Activated CD4-positive, alpha-beta memory T cell treated with anti-CD3 and anti-CD28 coated beads for 36 hours (primary cell): ENCODE measurements at regions not wholly inside any gene's neighbourhood (a gene's known extent, or its start where the extent isn't known, plus 50 kb on each side); places are given as distances from the start of the nearest gene placed in this dataset.

Experiments
- CTCF ChIA-PET: fragments of 350-600 bp; sonication (Branson Sonifier 250); formaldehyde crosslinking; loops from one replicate; lab custom pipeline; 2021; ENCODE audit warnings: antibody characterized with exemption, inconsistent platforms; lab: Charles Lee
- POLR2A ChIA-PET: fragments of 350-600 bp; sonication (Branson Sonifier 250); formaldehyde crosslinking; loops from one replicate; lab custom pipeline; 2021; ENCODE audit warnings: antibody characterized with exemption; lab: Charles Lee
- DNase-seq: peaks from one replicate; pipeline ENCODE4 v3.0.0-alpha.2; 2020
- H3K27ac Mint-ChIP-seq: one replicate; pipeline ENCODE4 v1.8.0; 2021; ENCODE audit warnings: mixed read lengths
- H3K27me3 Mint-ChIP-seq: one replicate; pipeline ENCODE4 v1.8.0; 2021; ENCODE audit warnings: mixed read lengths
- H3K36me3 Mint-ChIP-seq: one replicate; pipeline ENCODE4 v1.8.0; 2021; ENCODE audit warnings: mixed read lengths
- H3K4me1 Mint-ChIP-seq: one replicate; pipeline ENCODE4 v1.8.0; 2021; ENCODE audit warnings: low read depth, mixed read lengths
- H3K4me3 Mint-ChIP-seq: one replicate; pipeline ENCODE4 v1.8.0; 2021; ENCODE audit warnings: mild to moderate bottlenecking, mixed read lengths
- H3K9me3 Mint-ChIP-seq: one replicate; pipeline ENCODE4 v1.8.0; 2021; ENCODE audit warnings: mixed read lengths
- intact Hi-C: fragments of 100-400 bp; cut with micrococcal nuclease; formaldehyde crosslinking; loops from one replicate; pipeline ENCODE4 v1.15.1; 2023

DNA sequence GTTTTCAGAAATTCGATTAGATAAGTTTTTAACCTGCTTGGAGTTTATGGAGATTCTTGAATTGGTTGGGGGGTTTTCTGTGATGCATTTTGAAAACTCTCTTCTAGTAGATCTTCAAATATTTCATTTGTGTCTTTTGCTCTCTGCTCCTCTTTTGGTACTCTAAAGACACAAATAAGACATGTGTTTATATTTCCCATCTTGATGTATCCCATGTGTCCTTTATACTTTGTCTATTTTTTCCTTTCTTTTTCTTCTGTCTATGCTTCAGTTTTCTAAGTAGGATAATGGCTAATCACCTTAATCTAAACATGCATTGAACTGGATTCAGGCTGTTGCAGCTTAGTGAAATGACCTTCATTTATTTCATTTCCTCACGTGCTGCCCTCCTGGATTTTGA lies 63.8 kb upstream of the C1orf87 start:
- Mint-ChIP-seq H3K9me3 (no peaks in the 10 kb centered on the region), H3K27ac (no peak overlapping the region), H3K27me3 (peaks cover 1% of the 10 kb centered on the region), H3K36me3 (no peaks in the 10 kb centered on the region), H3K4me3 (no peak overlapping the region), H3K4me1 (peaks cover 3% of the 10 kb centered on the region)
- DNase-seq: no peak
- CTCF ChIA-PET: no interaction called here
- intact Hi-C loops: no loop called here
- POLR2A ChIA-PET: no interaction called here

DNA sequence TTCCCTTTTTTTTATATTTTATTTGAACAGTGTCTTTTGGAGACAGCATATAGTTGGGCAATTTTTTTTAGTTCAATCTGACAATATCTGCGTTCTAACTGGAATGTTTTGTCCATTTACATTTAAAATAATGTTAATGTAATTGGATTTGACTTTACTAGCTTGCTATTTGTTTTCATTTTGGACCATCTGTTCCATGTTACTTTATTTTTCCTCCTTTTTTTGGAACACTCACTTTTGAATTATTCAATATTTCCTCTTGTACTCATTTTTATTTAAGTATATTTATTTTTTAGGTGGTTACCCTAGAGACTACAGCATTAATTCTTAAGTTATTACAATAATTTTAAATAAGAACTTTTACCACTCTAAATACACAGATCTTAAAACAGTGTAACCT lies 62.8 kb upstream of the C1orf87 start:
- Mint-ChIP-seq H3K27me3 (peaks cover 1% of the 10 kb centered on the region), H3K4me3 (no peak overlapping the region), H3K27ac (no peak overlapping the region), H3K4me1 (peaks cover 3% of the 10 kb centered on the region), H3K36me3 (no peaks in the 10 kb centered on the region), H3K9me3 (no peaks in the 10 kb centered on the region)
- DNase-seq: no peak
- intact Hi-C loops: no loop called here
- ChIA-PET POLR2A (no interaction called here), CTCF (no interaction called here)

DNA sequence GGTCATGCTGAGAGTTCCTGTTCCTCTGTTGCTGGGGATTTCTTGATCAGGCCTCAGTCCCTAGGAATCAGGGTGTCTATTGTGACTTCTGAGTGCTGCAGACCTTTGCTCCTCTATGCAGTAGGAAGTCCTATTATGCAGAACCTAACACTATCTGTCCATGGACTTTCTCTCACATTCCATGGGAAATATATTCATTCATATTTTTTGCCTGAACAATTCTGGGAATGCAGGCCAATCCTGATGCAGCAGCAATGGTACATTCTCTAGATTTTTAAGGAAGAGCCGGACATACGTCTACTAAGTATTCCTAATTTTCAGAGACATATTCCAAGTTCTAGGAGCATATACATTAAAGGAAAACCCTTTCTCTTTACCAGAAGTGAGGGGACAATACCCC lies 61.1 kb upstream of the C1orf87 start:
- DNase-seq: no peak
- ChIA-PET CTCF (no interaction called here), POLR2A (no interaction called here)
- H3K27ac Mint-ChIP-seq: no peak overlapping the region
- no peaks in the 10 kb centered on the region for H3K9me3 Mint-ChIP-seq
- peaks cover 1% of the 10 kb centered on the region for H3K27me3 Mint-ChIP-seq
- no peak overlapping the region for H3K4me3 Mint-ChIP-seq
- H3K36me3 Mint-ChIP-seq: no peaks in the 10 kb centered on the region
- intact Hi-C loops: no loop called here
- H3K4me1 Mint-ChIP-seq: peaks cover 3% of the 10 kb centered on the region

DNA sequence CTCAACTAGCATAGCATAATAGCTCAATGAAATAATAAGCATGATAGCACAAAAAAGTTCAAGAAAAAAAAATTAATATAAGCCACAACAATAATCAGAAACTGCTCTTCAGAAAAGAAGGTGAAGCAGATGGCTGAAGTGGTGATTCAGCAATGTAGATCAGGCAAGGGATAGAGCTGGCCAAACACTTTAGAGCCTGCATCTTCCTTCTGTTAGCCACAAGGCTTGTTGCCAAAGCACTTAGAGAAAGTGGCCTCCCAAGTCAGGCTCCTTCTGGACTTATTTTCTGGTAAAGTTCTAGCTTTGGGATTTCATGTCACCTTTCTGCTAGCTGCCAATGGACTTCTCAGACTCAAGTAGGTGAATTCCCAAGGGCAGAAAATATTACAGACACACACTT lies 60.3 kb upstream of the C1orf87 start:
- H3K36me3 Mint-ChIP-seq: no peaks in the 10 kb centered on the region
- DNase-seq: no peak
- H3K4me3 Mint-ChIP-seq: no peak overlapping the region
- ChIA-PET CTCF (no interaction called here), POLR2A (no interaction called here)
- intact Hi-C loops: no loop called here
- peaks cover 3% of the 10 kb centered on the region for H3K4me1 Mint-ChIP-seq
- no peaks in the 10 kb centered on the region for H3K9me3 Mint-ChIP-seq
- no peak overlapping the region for H3K27ac Mint-ChIP-seq
- H3K27me3 Mint-ChIP-seq: peaks cover 1% of the 10 kb centered on the region

DNA sequence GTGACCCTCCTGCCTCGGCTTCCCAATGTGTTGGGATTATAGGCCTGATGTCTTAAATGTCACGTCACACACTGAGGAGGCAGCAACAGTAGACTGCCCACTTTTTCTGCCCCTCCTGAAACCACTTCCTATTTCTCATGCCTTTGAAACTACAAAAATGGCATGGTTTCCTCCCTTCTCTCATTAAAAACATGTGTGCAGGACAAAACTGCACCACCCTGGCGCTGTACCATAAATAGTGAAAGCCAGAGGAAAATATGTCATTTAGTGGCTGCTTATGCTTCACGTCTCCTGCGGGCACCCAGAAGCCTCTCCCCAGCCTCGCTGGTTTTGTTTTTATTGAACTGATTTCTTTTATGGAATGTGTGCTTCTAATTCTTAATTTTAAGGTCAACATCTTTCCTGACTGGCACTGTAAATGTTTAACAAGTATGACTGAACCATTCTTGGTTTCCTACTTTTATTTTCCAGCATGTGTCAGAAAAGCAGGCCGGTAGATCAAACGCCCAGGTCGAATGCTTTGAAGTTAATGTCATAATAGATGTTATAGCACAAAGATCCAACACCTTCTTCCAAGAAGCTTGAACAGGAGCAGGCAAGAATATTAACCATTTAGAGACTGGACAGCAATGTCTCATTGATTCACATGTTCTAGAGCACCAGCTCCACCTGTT lies 59.6 kb upstream of the C1orf87 start:
- peaks cover 1% of the 10 kb centered on the region for H3K27me3 Mint-ChIP-seq
- H3K27ac Mint-ChIP-seq: no peak overlapping the region
- no peak overlapping the region for H3K4me3 Mint-ChIP-seq
- no peak for DNase-seq
- H3K36me3 Mint-ChIP-seq: no peaks in the 10 kb centered on the region
- peaks cover 3% of the 10 kb centered on the region for H3K4me1 Mint-ChIP-seq
- POLR2A ChIA-PET: no interaction called here
- no peaks in the 10 kb centered on the region for H3K9me3 Mint-ChIP-seq
- CTCF ChIA-PET: interaction anchor here (0.6 kb wide), 1 partner anchor 716 kb away, joined by 3 read pairs; no protein-coding TSS in a partner anchor
- intact Hi-C loops: no loop called here

DNA sequence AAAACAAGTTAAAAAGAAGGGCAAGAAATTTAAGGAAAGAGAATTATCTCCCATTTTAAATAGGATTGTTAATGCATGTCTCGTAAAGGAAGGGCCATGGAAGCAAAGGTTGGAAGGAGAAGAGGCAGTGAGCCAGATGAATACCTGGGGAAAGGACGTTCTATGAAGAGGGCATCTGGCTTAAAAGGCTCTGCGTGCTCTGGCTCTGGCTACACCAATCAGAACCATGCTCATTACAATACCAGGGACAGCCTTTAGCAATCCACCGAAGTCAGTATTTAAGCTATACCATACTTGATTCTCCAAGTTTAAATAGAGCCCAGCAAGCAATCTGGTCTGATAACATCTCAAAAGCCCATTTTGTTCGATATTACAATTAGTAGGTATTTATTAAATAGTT lies 58.5 kb upstream of the C1orf87 start:
- Mint-ChIP-seq H3K9me3 (no peaks in the 10 kb centered on the region), H3K27me3 (peaks cover 1% of the 10 kb centered on the region), H3K36me3 (no peaks in the 10 kb centered on the region), H3K27ac (no peak overlapping the region), H3K4me3 (no peak overlapping the region), H3K4me1 (peaks cover 3% of the 10 kb centered on the region)
- no peak for DNase-seq
- POLR2A ChIA-PET: no interaction called here
- CTCF ChIA-PET: no interaction called here
- intact Hi-C loops: no loop called here

DNA sequence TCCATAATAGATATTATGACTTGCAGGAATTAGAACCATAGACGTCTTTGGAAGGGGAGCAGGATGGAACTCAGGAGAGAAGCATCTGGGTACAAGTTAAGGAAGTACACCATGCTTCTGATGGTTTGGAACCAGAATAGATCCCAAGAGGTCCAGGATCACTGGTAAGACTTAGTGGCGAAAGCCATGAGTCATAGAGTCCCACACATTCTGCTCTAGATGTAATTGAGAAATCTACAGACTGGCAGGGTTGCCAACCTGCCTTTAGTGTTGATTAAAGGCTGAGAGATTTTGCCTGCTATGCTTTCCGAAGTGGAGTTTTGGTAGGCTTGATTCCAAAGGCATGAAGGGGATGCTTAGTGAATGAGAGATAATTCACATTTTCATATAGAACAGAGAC lies 57.1 kb upstream of the C1orf87 start:
- Mint-ChIP-seq H3K4me1 (peaks cover 3% of the 10 kb centered on the region), H3K27me3 (peaks cover 1% of the 10 kb centered on the region), H3K27ac (no peak overlapping the region), H3K4me3 (no peak overlapping the region), H3K9me3 (no peaks in the 10 kb centered on the region), H3K36me3 (no peaks in the 10 kb centered on the region)
- CTCF ChIA-PET: no interaction called here
- POLR2A ChIA-PET: no interaction called here
- intact Hi-C loops: no loop called here
- no peak for DNase-seq

DNA sequence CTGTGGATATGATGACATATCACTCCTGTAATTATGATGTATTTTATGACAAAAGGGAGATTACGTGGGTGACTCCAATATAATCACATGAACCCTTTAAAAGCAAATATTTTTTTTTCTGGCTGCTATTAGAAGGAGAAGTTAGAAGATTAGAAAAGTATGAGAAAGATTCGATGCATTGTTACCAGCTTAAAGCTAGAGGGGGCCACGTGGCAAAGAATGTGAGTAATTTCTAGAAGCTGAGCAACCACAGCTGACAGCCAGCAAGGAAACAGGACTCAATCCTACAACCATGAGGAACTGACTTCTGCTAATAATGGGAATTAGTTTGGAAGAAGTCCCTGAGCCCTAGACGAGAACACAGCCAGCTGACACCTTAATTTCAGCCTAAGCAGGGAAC lies 56.3 kb upstream of the C1orf87 start:
- Mint-ChIP-seq H3K36me3 (no peaks in the 10 kb centered on the region), H3K4me3 (no peak overlapping the region), H3K4me1 (peaks cover 3% of the 10 kb centered on the region), H3K9me3 (no peaks in the 10 kb centered on the region), H3K27me3 (peaks cover 1% of the 10 kb centered on the region), H3K27ac (no peak overlapping the region)
- ChIA-PET POLR2A (no interaction called here), CTCF (interaction anchor here (1.2 kb wide), 1 partner anchor 913 kb away, joined by 3 read pairs; no protein-coding TSS in a partner anchor)
- no peak for DNase-seq
- intact Hi-C loops: no loop called here

DNA sequence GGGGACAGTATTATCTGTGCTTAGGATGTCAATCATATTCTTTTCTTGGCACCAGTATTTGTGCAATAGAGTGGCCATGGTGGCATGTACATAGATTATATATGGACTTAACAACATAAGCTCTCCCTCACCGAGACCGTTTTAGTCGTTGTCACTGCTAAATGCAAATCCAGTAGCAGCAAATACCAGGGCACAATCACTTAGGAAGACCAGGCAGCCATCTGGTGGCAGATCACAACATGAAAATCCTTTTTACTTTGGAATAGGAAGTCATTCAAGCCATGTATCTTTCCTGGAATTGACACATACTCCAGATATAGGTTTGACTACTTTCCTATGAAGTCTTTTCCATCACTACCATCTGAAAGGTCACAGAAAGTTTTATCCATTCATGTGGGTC lies 53.2 kb upstream of the C1orf87 start:
- ChIA-PET POLR2A (no interaction called here), CTCF (no interaction called here)
- Mint-ChIP-seq H3K4me3 (no peak overlapping the region), H3K4me1 (no peaks in the 10 kb centered on the region), H3K27me3 (no peaks in the 10 kb centered on the region), H3K36me3 (no peaks in the 10 kb centered on the region), H3K9me3 (no peaks in the 10 kb centered on the region), H3K27ac (no peak overlapping the region)
- intact Hi-C loops: no loop called here
- no peak for DNase-seq
